NCI-H2107 treated with DMSO at 0.1 percent for 48 hours (cell line): ENCODE measurements at regions not wholly inside any gene's neighbourhood (a gene's known extent, or its start where the extent isn't known, plus 50 kb on each side); places are given as distances from the start of the nearest gene placed in this dataset.
A peak's percentile ranks its signal among the peaks of the same experiment; 100 is the strongest.
"Not testable (repeated sequence)": the region's sequence is repeated elsewhere in the genome, so short reads cannot be mapped to it uniquely, and the experiment has no call there.

ENCODE experiments used
- DNase-seq: peaks from one replicate; lab custom pipeline; 2025; ENCODE audit not compliant: unreplicated experiment; lab: John Stamatoyannopoulos, UW

GRCh38 chr6:56808871-56809359 lies 146.0 kb upstream of the BEND6 start:
- no peak for DNase-seq

GRCh38 chr6:56807989-56808337 lies 146.9 kb upstream of the BEND6 start:
- no peak for DNase-seq

- DNase-seq: no peak
These were observed 147.4 kb upstream of the BEND6 start for GRCh38 chr6:56807326-56807988.

- no peak for DNase-seq
These were observed 148.5 kb upstream of the BEND6 start for GRCh38 chr6:56806368-56806767.

- DNase-seq: no peak
These were observed 149.9 kb upstream of the BEND6 start for GRCh38 chr6:56804996-56805395.

- no peak for DNase-seq
These were observed 151.3 kb upstream of the BEND6 start for GRCh38 chr6:56803594-56803993.

GRCh38 chr6:56802584-56802983 lies 152.3 kb upstream of the BEND6 start:
- DNase-seq: peak; percentile 35

- DNase-seq: no peak
These were observed 154.9 kb upstream of the BEND6 start for GRCh38 chr6:56799989-56800388.

- DNase-seq: no peak
These were observed 155.5 kb upstream of the DST start for GRCh38 chr6:56798163-56798562.

GRCh38 chr6:56796196-56796532 lies 153.5 kb upstream of the DST start:
- DNase-seq: no peak

GRCh38 chr6:56795466-56796195 lies 152.9 kb upstream of the DST start:
- DNase-seq: no peak

GRCh38 chr6:56794421-56794820 lies 151.7 kb upstream of the DST start:
- no peak for DNase-seq

GRCh38 chr6:56793938-56794337 lies 151.2 kb upstream of the DST start:
- DNase-seq: no peak

GRCh38 chr6:56790414-56790813 lies 147.7 kb upstream of the DST start:
- no peak for DNase-seq

- no peak for DNase-seq
These were observed 147.2 kb upstream of the DST start for GRCh38 chr6:56789879-56790278.

GRCh38 chr6:56789342-56789741 lies 146.7 kb upstream of the DST start:
- DNase-seq: no peak

GRCh38 chr6:56787209-56787608 lies 144.5 kb upstream of the DST start:
- DNase-seq: no peak

GRCh38 chr6:56786256-56786655 lies 143.6 kb upstream of the DST start:
- DNase-seq: no peak

- DNase-seq: not testable (repeated sequence)
These were observed 142.8 kb upstream of the DST start for GRCh38 chr6:56785536-56785935.

GRCh38 chr6:56780109-56780508 lies 137.4 kb upstream of the DST start:
- not testable (repeated sequence) for DNase-seq

GRCh38 chr6:56778503-56778902 lies 135.8 kb upstream of the DST start:
- DNase-seq: not testable (repeated sequence)

GRCh38 chr6:56775498-56776166 lies 132.9 kb upstream of the DST start:
- DNase-seq: no peak
